Activated CD8-positive, alpha-beta T cell treated with anti-CD3 and anti-CD28 coated beads for 36 hours (primary cell): ENCODE measurements at regions not wholly inside any gene's neighbourhood (a gene's known extent, or its start where the extent isn't known, plus 50 kb on each side); places are given as distances from the start of the nearest gene placed in this dataset.

ENCODE experiments used
- ATAC-seq: fragments of 200-7000 bp; cut with Tn5 transposase; one replicate; pipeline ENCODE4 v1.10.0; 2021; ENCODE audit warnings: mild to moderate bottlenecking, moderate library complexity
- CTCF ChIA-PET: fragments of 350-600 bp; sonication (Branson Sonifier 250); formaldehyde crosslinking; loops from one replicate; lab custom pipeline; 2021; ENCODE audit warnings: antibody characterized with exemption; lab: Charles Lee
- POLR2A ChIA-PET: fragments of 350-600 bp; sonication (Branson Sonifier 250); formaldehyde crosslinking; loops from one replicate; lab custom pipeline; 2021; ENCODE audit warnings: antibody characterized with exemption; lab: Charles Lee
- DNase-seq: peaks from one replicate; pipeline ENCODE4 v3.0.0-alpha.2; 2020
- H3K27ac Mint-ChIP-seq: one replicate; pipeline ENCODE4 v1.8.0; 2021; ENCODE audit warnings: mild to moderate bottlenecking, mixed read lengths
- H3K27me3 Mint-ChIP-seq: one replicate; pipeline ENCODE4 v1.8.0; 2021; ENCODE audit warnings: mixed read lengths
- H3K36me3 Mint-ChIP-seq: one replicate; pipeline ENCODE4 v1.8.0; 2021; ENCODE audit warnings: low read depth, mixed read lengths
- H3K4me1 Mint-ChIP-seq: one replicate; pipeline ENCODE4 v1.8.0; 2021; ENCODE audit warnings: low read depth, mixed read lengths
- H3K4me3 Mint-ChIP-seq: one replicate; pipeline ENCODE4 v1.8.0; 2021; ENCODE audit warnings: mild to moderate bottlenecking, moderate library complexity, mixed read lengths
- H3K9me3 Mint-ChIP-seq: one replicate; pipeline ENCODE4 v1.8.0; 2021; ENCODE audit warnings: mixed read lengths
- intact Hi-C: fragments of 100-400 bp; cut with micrococcal nuclease; formaldehyde crosslinking; loops from one replicate; pipeline ENCODE4 v1.10.0; 2022
- TF ChIP-seq, protein P1 (sequence below): fragments of 200-600 bp; IDR thresholded peaks from one replicate; pipeline ENCODE4 v1.8.0; 2022; ENCODE audit warnings: antibody characterized with exemption, mild to moderate bottlenecking

GRCh38 chr3:117545484-117545883 lies 835.9 kb downstream of the TUSC7 start:
- intact Hi-C loops: no loop called here
- no peak for DNase-seq
- Mint-ChIP-seq H3K36me3 (no peaks in the 10 kb centered on the region), H3K9me3 (peaks cover 4% of the 10 kb centered on the region), H3K4me1 (no peaks in the 10 kb centered on the region), H3K27me3 (no peaks in the 10 kb centered on the region), H3K4me3 (no peak overlapping the region), H3K27ac (no peak overlapping the region)
- CTCF ChIA-PET: no interaction called here
- TF ChIP-seq, protein P1, sequence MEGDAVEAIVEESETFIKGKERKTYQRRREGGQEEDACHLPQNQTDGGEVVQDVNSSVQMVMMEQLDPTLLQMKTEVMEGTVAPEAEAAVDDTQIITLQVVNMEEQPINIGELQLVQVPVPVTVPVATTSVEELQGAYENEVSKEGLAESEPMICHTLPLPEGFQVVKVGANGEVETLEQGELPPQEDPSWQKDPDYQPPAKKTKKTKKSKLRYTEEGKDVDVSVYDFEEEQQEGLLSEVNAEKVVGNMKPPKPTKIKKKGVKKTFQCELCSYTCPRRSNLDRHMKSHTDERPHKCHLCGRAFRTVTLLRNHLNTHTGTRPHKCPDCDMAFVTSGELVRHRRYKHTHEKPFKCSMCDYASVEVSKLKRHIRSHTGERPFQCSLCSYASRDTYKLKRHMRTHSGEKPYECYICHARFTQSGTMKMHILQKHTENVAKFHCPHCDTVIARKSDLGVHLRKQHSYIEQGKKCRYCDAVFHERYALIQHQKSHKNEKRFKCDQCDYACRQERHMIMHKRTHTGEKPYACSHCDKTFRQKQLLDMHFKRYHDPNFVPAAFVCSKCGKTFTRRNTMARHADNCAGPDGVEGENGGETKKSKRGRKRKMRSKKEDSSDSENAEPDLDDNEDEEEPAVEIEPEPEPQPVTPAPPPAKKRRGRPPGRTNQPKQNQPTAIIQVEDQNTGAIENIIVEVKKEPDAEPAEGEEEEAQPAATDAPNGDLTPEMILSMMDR: no peak
- no peak for ATAC-seq
- POLR2A ChIA-PET: no interaction called here

- no peak overlapping the region for H3K27ac Mint-ChIP-seq
- H3K4me1 Mint-ChIP-seq: no peaks in the 10 kb centered on the region
- H3K27me3 Mint-ChIP-seq: no peaks in the 10 kb centered on the region
- H3K4me3 Mint-ChIP-seq: no peak overlapping the region
- H3K9me3 Mint-ChIP-seq: peaks cover 5% of the 10 kb centered on the region
- ChIA-PET POLR2A (no interaction called here), CTCF (no interaction called here)
- TF ChIP-seq, protein P1: no peak
- intact Hi-C loops: no loop called here
- ATAC-seq: no peak
- DNase-seq: no peak
- H3K36me3 Mint-ChIP-seq: no peaks in the 10 kb centered on the region
Measured at GRCh38 chr3:117547956-117548550, 838.5 kb downstream of the TUSC7 start.

- POLR2A ChIA-PET: no interaction called here
- ATAC-seq (no peak), DNase-seq (no peak)
- Mint-ChIP-seq H3K27ac (no peak overlapping the region), H3K9me3 (peaks cover 5% of the 10 kb centered on the region), H3K36me3 (no peaks in the 10 kb centered on the region), H3K27me3 (no peaks in the 10 kb centered on the region), H3K4me3 (no peak overlapping the region), H3K4me1 (no peaks in the 10 kb centered on the region)
- TF ChIP-seq, protein P1: no peak
- CTCF ChIA-PET: no interaction called here
- intact Hi-C loops: no loop called here
Measured at GRCh38 chr3:117548600-117548999, 839.0 kb downstream of the TUSC7 start.

GRCh38 chr3:117549716-117550115 lies 840.1 kb downstream of the TUSC7 start:
- POLR2A ChIA-PET: no interaction called here
- TF ChIP-seq, protein P1: no peak
- peaks cover 5% of the 10 kb centered on the region for H3K9me3 Mint-ChIP-seq
- CTCF ChIA-PET: no interaction called here
- H3K27me3 Mint-ChIP-seq: no peaks in the 10 kb centered on the region
- DNase-seq: no peak
- no peak overlapping the region for H3K4me3 Mint-ChIP-seq
- intact Hi-C loops: no loop called here
- no peak for ATAC-seq
- H3K36me3 Mint-ChIP-seq: no peaks in the 10 kb centered on the region
- no peaks in the 10 kb centered on the region for H3K4me1 Mint-ChIP-seq
- H3K27ac Mint-ChIP-seq: no peak overlapping the region

DNA sequence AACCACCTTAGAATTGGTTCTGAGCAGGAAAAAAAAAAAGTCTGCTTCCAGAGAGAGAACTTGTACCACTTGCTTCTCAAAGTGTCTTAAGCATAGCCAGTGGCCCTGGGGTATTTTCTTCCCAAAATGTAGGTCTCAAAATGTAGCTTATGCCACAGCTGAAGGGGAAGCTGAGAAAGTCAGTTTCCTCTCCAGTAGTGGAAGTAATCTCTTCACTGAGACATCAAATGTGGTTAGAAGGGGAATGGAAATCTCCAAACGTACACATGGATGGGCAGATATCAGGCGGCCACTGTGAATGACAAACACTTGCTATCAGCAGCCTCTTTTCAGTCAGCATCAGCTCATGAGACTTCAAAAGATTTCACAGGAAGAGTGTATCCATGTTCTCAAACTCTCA lies 841.2 kb downstream of the TUSC7 start:
- intact Hi-C loops: no loop called here
- TF ChIP-seq, protein P1: no peak
- H3K27ac Mint-ChIP-seq: no peak overlapping the region
- ATAC-seq (no peak), DNase-seq (no peak)
- no peaks in the 10 kb centered on the region for H3K36me3 Mint-ChIP-seq
- ChIA-PET CTCF (no interaction called here), POLR2A (interaction anchor here (0.6 kb wide), 1 partner anchor 470 kb away, joined by 3 read pairs; no protein-coding TSS in a partner anchor)
- H3K4me1 Mint-ChIP-seq: no peaks in the 10 kb centered on the region
- peaks cover 5% of the 10 kb centered on the region for H3K9me3 Mint-ChIP-seq
- no peak overlapping the region for H3K4me3 Mint-ChIP-seq
- H3K27me3 Mint-ChIP-seq: no peaks in the 10 kb centered on the region
